ENCODE measurements at regions not wholly inside any gene's neighbourhood (a gene's known extent, or its start where the extent isn't known, plus 50 kb on each side); places are given as distances from the start of the nearest gene placed in this dataset.
A peak's percentile ranks its signal among the peaks of the same experiment; 100 is the strongest.

- no peak overlapping the region for H3K4me3 ChIP-seq (replicated peaks; ENCODE audit: low read depth, low read length)
- DNase-seq (ENCODE audit: low read depth), result no peak
- TF ChIP-seq CTCF (IDR thresholded peaks at IDR 0.05; ENCODE audit: low read length, missing control alignments), result no peak
Observed at GRCh38 chr7:131021902-131022301, 287.9 kb upstream of the KLF14 start.

- no peak overlapping the region for H3K4me3 ChIP-seq (replicated peaks; ENCODE audit: low read depth, low read length)
- DNase-seq (ENCODE audit: low read depth), result peak; percentile 58
- no peak for TF ChIP-seq CTCF (IDR thresholded peaks at IDR 0.05; ENCODE audit: low read length, missing control alignments)
Observed at GRCh38 chr7:131026297-131027000, 292.4 kb upstream of the KLF14 start.

GRCh38 chr7:131027287-131027773 lies 293.3 kb upstream of the KLF14 start:
- DNase-seq (ENCODE audit: low read depth), result peak; percentile 39
- H3K4me3 ChIP-seq (replicated peaks; ENCODE audit: low read depth, low read length), result no peak overlapping the region
- no peak for TF ChIP-seq CTCF (IDR thresholded peaks at IDR 0.05; ENCODE audit: low read length, missing control alignments)

GRCh38 chr7:131028295-131028694 lies 294.3 kb upstream of the KLF14 start:
- H3K4me3 ChIP-seq (replicated peaks; ENCODE audit: low read depth, low read length), result no peak overlapping the region

GRCh38 chr7:131029002-131029401 lies 295.0 kb upstream of the KLF14 start:
- no peak overlapping the region for H3K4me3 ChIP-seq (replicated peaks; ENCODE audit: low read depth, low read length)
- no peak for TF ChIP-seq CTCF (IDR thresholded peaks at IDR 0.05; ENCODE audit: low read length, missing control alignments)
- DNase-seq (ENCODE audit: low read depth), result no peak

More at GRCh38 chr7:131028295-131028694, 294.3 kb upstream of the KLF14 start:
- no peak for TF ChIP-seq CTCF (IDR thresholded peaks at IDR 0.05; ENCODE audit: low read length, missing control alignments)
- no peak for DNase-seq (ENCODE audit: low read depth)

- no peak for DNase-seq (ENCODE audit: low read depth)
- no peak for TF ChIP-seq CTCF (IDR thresholded peaks at IDR 0.05; ENCODE audit: low read length, missing control alignments)
- H3K4me3 ChIP-seq (replicated peaks; ENCODE audit: low read depth, low read length), result no peak overlapping the region
Observed at GRCh38 chr7:131031099-131031868, 296.4 kb upstream of the MKLN1 start.

Data from fibroblast of pulmonary artery (primary cell).